ENCODE measurements at regions not wholly inside any gene's neighbourhood (a gene's known extent, or its start where the extent isn't known, plus 50 kb on each side); places are given as distances from the start of the nearest gene placed in this dataset.

DNA sequence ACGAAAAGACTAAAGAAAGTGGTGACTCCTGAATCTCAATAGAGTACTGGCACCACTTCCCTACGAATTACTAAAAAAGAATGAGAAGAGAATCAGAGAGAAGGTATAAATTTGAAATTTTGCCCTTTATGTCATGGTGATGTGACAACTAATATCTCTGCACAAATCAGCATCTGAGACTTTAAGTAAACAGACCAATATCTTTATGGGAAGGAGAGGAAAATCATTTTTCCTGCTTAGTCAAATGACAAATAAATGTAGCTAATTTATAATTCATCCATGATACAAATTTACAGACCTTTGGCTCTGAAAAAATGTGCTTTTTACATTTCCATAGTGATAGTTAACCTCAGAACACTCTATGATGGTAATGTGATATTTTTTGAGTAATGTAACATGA is 424.8 kb upstream of the EPHA5 start:
- H3K36me3 ChIP-seq (ENCODE audit: insufficient read depth, low read length, poor library complexity, severe bottlenecking) = no peaks in the 10 kb centered on the region
- H3K4me1 ChIP-seq (ENCODE audit: insufficient read depth, low read length, poor library complexity, severe bottlenecking) = no peaks in the 10 kb centered on the region
- TF ChIP-seq EZH2 (IDR thresholded peaks at IDR 0.05; ENCODE audit: borderline replicate concordance, low read depth, low read length, poor library complexity, severe bottlenecking) = no peak
- no TSS peak for BruUV-seq (replicated peaks)
- CTCF ChIA-PET = no interaction called here
- intact Hi-C loops (cut with micrococcal nuclease; ENCODE audit: unreplicated experiment) = no loop called here
- POLR2A ChIA-PET (ENCODE audit: low non-redundant PET) = no interaction called here
- H3K9me3 ChIP-seq (ENCODE audit: low read depth, low read length, poor library complexity, severe bottlenecking) = no peaks in the 10 kb centered on the region
- H3K27me3 ChIP-seq (replicated peaks; ENCODE audit: insufficient read depth, low read depth, low read length, poor library complexity) = no peaks in the 10 kb centered on the region
- no peak overlapping the region for H3K4me3 ChIP-seq (ENCODE audit: low read depth, low read length, poor library complexity, severe bottlenecking)
- no peak for DNase-seq (ENCODE audit: low spot score)
- no peak overlapping the region for H3K27ac ChIP-seq (ENCODE audit: low read depth, low read length, poor library complexity, severe bottlenecking)

DNA sequence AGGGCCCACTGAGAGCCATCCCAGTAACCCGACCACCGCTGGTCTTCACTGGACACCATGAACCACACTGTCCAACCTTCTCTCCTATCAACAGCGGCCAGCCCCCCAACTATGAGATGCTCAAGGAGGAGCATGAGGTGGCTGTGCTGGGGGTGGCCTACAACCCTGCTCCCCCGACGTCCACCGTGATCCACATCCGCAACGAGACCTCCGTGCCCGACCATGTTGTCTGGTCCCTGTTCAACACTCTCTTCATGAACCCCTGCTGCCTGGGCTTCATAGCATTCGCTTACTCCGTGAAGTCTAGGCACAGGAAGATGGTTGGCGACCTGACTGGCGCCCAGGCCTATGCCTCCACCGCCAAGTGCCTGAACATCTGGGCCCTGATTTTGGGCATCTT is 423.8 kb upstream of the EPHA5 start:
- Histone ChIP-seq H3K9me3 (ENCODE audit: low read depth, low read length, poor library complexity, severe bottlenecking) (no peaks in the 10 kb centered on the region), H3K4me3 (ENCODE audit: low read depth, low read length, poor library complexity, severe bottlenecking) (no peak overlapping the region), H3K27ac (ENCODE audit: low read depth, low read length, poor library complexity, severe bottlenecking) (no peak overlapping the region), H3K27me3 (replicated peaks; ENCODE audit: insufficient read depth, low read depth, low read length, poor library complexity) (no peaks in the 10 kb centered on the region), H3K4me1 (ENCODE audit: insufficient read depth, low read length, poor library complexity, severe bottlenecking) (no peaks in the 10 kb centered on the region), H3K36me3 (ENCODE audit: insufficient read depth, low read length, poor library complexity, severe bottlenecking) (no peaks in the 10 kb centered on the region)
- intact Hi-C loops (cut with micrococcal nuclease; ENCODE audit: unreplicated experiment) = no loop called here
- BruUV-seq (replicated peaks) = no TSS peak
- TF ChIP-seq, protein P1, sequence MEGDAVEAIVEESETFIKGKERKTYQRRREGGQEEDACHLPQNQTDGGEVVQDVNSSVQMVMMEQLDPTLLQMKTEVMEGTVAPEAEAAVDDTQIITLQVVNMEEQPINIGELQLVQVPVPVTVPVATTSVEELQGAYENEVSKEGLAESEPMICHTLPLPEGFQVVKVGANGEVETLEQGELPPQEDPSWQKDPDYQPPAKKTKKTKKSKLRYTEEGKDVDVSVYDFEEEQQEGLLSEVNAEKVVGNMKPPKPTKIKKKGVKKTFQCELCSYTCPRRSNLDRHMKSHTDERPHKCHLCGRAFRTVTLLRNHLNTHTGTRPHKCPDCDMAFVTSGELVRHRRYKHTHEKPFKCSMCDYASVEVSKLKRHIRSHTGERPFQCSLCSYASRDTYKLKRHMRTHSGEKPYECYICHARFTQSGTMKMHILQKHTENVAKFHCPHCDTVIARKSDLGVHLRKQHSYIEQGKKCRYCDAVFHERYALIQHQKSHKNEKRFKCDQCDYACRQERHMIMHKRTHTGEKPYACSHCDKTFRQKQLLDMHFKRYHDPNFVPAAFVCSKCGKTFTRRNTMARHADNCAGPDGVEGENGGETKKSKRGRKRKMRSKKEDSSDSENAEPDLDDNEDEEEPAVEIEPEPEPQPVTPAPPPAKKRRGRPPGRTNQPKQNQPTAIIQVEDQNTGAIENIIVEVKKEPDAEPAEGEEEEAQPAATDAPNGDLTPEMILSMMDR (conservative IDR thresholded peaks at IDR 0.05; ENCODE audit: low read depth, low read length) = no peak
- no peak for TF ChIP-seq EZH2 (IDR thresholded peaks at IDR 0.05; ENCODE audit: borderline replicate concordance, low read depth, low read length, poor library complexity, severe bottlenecking)
- DNase-seq (ENCODE audit: low spot score) = no peak
- CTCF ChIA-PET = no interaction called here
- POLR2A ChIA-PET (ENCODE audit: low non-redundant PET) = no interaction called here

DNA sequence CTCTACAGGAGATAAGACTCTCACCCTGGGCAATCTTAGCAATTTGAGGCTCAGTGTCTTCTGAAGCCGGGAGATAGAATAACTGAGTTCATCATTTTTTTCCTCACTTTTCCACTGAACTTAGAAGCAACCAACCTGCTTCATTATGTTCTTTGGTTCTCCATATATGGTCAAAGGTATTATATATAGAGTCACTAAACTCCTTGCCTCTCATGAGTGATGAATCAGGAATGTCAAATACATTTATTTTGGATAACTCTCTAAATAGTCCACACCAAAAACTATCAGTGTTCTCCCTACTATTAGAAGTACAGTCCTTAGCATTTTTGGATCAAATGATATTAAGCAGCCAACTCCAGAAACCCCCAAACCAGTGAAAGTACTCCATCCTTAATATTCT is 421.5 kb upstream of the EPHA5 start:
- DNase-seq (ENCODE audit: low spot score) = no peak
- POLR2A ChIA-PET (ENCODE audit: low non-redundant PET) = no interaction called here
- CTCF ChIA-PET = no interaction called here
- TF ChIP-seq, protein P1 (conservative IDR thresholded peaks at IDR 0.05; ENCODE audit: low read depth, low read length) = no peak
- no peak for TF ChIP-seq EZH2 (IDR thresholded peaks at IDR 0.05; ENCODE audit: borderline replicate concordance, low read depth, low read length, poor library complexity, severe bottlenecking)
- no TSS peak for BruUV-seq (replicated peaks)
- intact Hi-C loops (cut with micrococcal nuclease; ENCODE audit: unreplicated experiment) = no loop called here
- Histone ChIP-seq H3K4me3 (ENCODE audit: low read depth, low read length, poor library complexity, severe bottlenecking) (no peak overlapping the region), H3K27ac (ENCODE audit: low read depth, low read length, poor library complexity, severe bottlenecking) (no peak overlapping the region), H3K4me1 (ENCODE audit: insufficient read depth, low read length, poor library complexity, severe bottlenecking) (no peaks in the 10 kb centered on the region), H3K27me3 (replicated peaks; ENCODE audit: insufficient read depth, low read depth, low read length, poor library complexity) (no peaks in the 10 kb centered on the region), H3K9me3 (ENCODE audit: low read depth, low read length, poor library complexity, severe bottlenecking) (no peaks in the 10 kb centered on the region), H3K36me3 (ENCODE audit: insufficient read depth, low read length, poor library complexity, severe bottlenecking) (no peaks in the 10 kb centered on the region)

DNA sequence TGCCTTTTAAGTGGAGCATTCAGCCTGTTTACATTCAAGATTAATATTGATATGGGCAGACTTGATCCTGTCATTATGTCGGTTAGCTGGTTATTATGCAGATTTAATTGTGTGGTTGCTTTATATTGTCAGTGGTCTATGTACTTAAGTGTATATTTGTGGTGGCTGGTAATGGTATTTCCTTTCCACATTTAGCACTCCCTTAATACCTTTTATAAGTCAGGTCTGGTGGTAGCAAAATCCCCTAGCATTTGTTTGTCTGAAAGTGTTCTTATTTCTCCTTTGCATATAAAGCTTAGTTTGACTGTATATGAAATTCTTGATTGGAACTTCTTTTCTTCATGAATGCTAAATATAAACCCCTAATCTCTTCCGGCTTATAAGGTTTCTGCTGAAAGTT is 403.7 kb upstream of the EPHA5 start:
- CTCF ChIA-PET = no interaction called here
- Histone ChIP-seq H3K9me3 (ENCODE audit: low read depth, low read length, poor library complexity, severe bottlenecking) (no peaks in the 10 kb centered on the region), H3K4me1 (ENCODE audit: insufficient read depth, low read length, poor library complexity, severe bottlenecking) (no peaks in the 10 kb centered on the region), H3K27ac (ENCODE audit: low read depth, low read length, poor library complexity, severe bottlenecking) (no peak overlapping the region), H3K36me3 (ENCODE audit: insufficient read depth, low read length, poor library complexity, severe bottlenecking) (no peaks in the 10 kb centered on the region), H3K4me3 (ENCODE audit: low read depth, low read length, poor library complexity, severe bottlenecking) (no peak overlapping the region), H3K27me3 (replicated peaks; ENCODE audit: insufficient read depth, low read depth, low read length, poor library complexity) (no peaks in the 10 kb centered on the region)
- no peak for DNase-seq (ENCODE audit: low spot score)
- BruUV-seq (replicated peaks) = no TSS peak
- intact Hi-C loops (cut with micrococcal nuclease; ENCODE audit: unreplicated experiment) = no loop called here
- TF ChIP-seq EZH2 (IDR thresholded peaks at IDR 0.05; ENCODE audit: borderline replicate concordance, low read depth, low read length, poor library complexity, severe bottlenecking) = no peak
- TF ChIP-seq, protein P1 (conservative IDR thresholded peaks at IDR 0.05; ENCODE audit: low read depth, low read length) = no peak
- POLR2A ChIA-PET (ENCODE audit: low non-redundant PET) = interaction anchor here (0.6 kb wide), 1 partner anchor 479 kb away, joined by 4 read pairs; no protein-coding TSS in a partner anchor
